ENCODE measurements at regions not wholly inside any gene's neighbourhood (a gene's known extent, or its start where the extent isn't known, plus 50 kb on each side); places are given as distances from the start of the nearest gene placed in this dataset.

DNA sequence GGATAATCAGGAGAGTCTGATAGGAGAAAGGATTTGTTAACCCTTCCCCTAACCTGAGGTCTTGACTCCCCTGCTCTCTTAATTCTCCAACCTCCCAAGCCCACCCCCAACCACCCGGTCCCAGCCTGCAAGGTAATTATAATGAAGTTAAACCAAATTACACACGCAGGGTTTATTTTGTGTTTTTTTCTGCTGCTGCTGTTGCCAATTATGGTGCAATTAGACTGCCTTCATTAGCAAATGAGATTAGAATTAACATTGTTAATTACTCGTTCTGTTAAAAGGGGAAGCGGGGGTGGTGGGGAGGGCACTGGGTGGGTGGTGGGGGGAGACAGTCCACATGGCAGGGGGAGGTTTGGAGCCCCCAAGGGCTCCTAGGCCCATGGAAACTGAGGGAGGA, 128.9 kb downstream of the CCT6B start:
- TF ChIP-seq, protein P1, sequence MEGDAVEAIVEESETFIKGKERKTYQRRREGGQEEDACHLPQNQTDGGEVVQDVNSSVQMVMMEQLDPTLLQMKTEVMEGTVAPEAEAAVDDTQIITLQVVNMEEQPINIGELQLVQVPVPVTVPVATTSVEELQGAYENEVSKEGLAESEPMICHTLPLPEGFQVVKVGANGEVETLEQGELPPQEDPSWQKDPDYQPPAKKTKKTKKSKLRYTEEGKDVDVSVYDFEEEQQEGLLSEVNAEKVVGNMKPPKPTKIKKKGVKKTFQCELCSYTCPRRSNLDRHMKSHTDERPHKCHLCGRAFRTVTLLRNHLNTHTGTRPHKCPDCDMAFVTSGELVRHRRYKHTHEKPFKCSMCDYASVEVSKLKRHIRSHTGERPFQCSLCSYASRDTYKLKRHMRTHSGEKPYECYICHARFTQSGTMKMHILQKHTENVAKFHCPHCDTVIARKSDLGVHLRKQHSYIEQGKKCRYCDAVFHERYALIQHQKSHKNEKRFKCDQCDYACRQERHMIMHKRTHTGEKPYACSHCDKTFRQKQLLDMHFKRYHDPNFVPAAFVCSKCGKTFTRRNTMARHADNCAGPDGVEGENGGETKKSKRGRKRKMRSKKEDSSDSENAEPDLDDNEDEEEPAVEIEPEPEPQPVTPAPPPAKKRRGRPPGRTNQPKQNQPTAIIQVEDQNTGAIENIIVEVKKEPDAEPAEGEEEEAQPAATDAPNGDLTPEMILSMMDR (IDR thresholded peaks at IDR 0.05; ENCODE audit: partially characterized antibody, unreplicated experiment) = no peak
- H3K36me3 Mint-ChIP-seq (ENCODE audit: unreplicated experiment) = no peaks in the 10 kb centered on the region
- no peak overlapping the region for H3K27ac Mint-ChIP-seq (ENCODE audit: unreplicated experiment)
- no peaks in the 10 kb centered on the region for H3K27me3 Mint-ChIP-seq (ENCODE audit: unreplicated experiment)
- no peak overlapping the region for H3K4me3 Mint-ChIP-seq (ENCODE audit: unreplicated experiment)
- H3K9me3 Mint-ChIP-seq (ENCODE audit: unreplicated experiment) = peaks cover 1% of the 10 kb centered on the region
- peaks cover 11% of the 10 kb centered on the region for H3K4me1 Mint-ChIP-seq (ENCODE audit: low read depth, unreplicated experiment)
- DNase-seq = no peak

DNA sequence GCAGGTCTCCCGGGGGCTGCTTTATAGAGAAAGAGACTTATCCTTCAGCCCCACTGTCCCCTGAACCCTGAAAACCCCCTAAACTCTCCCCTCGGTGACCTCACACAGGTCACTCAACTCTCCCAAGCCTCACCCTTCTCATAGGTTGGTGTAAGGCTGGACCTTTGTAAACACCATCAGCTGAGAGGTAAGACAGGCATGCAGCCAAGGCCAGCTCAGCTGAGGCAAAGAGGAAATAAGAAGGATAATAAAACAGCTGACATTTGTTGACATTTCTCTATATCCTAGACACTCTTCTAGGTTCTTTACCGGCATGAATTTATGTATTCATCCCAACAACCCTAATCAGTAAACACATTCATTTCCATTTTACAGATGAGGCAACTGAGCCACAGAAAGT, 134.3 kb downstream of the CCT6B start:
- Mint-ChIP-seq H3K27me3 (ENCODE audit: unreplicated experiment) (peaks cover 1% of the 10 kb centered on the region), H3K4me1 (ENCODE audit: low read depth, unreplicated experiment) (peaks cover 15% of the 10 kb centered on the region), H3K4me3 (ENCODE audit: unreplicated experiment) (no peak overlapping the region), H3K9me3 (ENCODE audit: unreplicated experiment) (peaks cover 7% of the 10 kb centered on the region), H3K36me3 (ENCODE audit: unreplicated experiment) (no peaks in the 10 kb centered on the region), H3K27ac (ENCODE audit: unreplicated experiment) (no peak overlapping the region)
- TF ChIP-seq, protein P1 (IDR thresholded peaks at IDR 0.05; ENCODE audit: partially characterized antibody, unreplicated experiment) = no peak
- DNase-seq = no peak

DNA sequence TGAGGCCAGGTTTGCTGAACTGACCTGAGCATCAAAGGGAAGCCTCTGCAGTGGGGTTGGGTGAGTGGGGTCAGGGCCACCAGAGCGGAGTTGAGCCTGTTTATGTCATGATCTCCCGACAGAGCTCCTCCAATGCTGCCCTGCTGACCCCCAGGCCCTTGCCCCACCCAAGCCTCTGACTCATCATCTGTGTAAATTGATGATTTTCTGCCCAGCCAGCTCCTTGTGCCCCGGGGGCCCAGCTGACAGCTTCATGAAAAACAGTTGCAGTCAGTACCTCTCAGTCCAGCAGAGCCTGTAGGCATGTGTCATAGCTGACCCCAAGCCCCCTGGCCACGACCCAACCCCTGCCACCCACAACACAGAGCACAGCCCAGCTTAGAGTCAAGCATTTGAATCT, 134.9 kb downstream of the CCT6B start:
- Mint-ChIP-seq H3K4me3 (ENCODE audit: unreplicated experiment) (no peak overlapping the region), H3K27me3 (ENCODE audit: unreplicated experiment) (peaks cover 1% of the 10 kb centered on the region), H3K9me3 (ENCODE audit: unreplicated experiment) (peaks cover 7% of the 10 kb centered on the region), H3K36me3 (ENCODE audit: unreplicated experiment) (no peaks in the 10 kb centered on the region), H3K4me1 (ENCODE audit: low read depth, unreplicated experiment) (peaks cover 17% of the 10 kb centered on the region), H3K27ac (ENCODE audit: unreplicated experiment) (no peak overlapping the region)
- no peak for DNase-seq
- TF ChIP-seq, protein P1 (IDR thresholded peaks at IDR 0.05; ENCODE audit: partially characterized antibody, unreplicated experiment) = no peak

DNA sequence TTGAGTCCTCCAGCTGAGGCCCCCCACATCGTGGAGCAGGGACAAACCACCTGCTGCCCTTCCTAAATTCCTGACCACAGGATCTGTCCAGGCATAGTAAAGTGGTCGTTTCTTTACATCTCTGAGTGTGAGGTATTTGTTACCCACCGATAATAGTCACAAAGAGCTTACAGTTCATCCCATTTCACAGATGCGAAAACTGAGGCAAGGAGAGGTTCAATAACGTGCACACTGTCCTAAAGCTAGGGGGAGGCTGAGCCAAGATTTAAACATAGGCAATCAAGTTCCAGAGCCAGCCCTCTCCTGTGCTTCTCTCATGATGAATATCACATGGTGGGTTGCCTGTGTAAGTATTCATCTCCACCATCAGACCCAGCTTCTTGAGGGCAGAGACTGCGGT, 135.4 kb downstream of the CCT6B start:
- DNase-seq = no peak
- TF ChIP-seq, protein P1 (IDR thresholded peaks at IDR 0.05; ENCODE audit: partially characterized antibody, unreplicated experiment) = no peak
- Mint-ChIP-seq H3K27ac (ENCODE audit: unreplicated experiment) (no peak overlapping the region), H3K4me3 (ENCODE audit: unreplicated experiment) (no peak overlapping the region), H3K27me3 (ENCODE audit: unreplicated experiment) (peaks cover 1% of the 10 kb centered on the region), H3K36me3 (ENCODE audit: unreplicated experiment) (no peaks in the 10 kb centered on the region), H3K4me1 (ENCODE audit: low read depth, unreplicated experiment) (peaks cover 17% of the 10 kb centered on the region), H3K9me3 (ENCODE audit: unreplicated experiment) (peaks cover 7% of the 10 kb centered on the region)

DNA sequence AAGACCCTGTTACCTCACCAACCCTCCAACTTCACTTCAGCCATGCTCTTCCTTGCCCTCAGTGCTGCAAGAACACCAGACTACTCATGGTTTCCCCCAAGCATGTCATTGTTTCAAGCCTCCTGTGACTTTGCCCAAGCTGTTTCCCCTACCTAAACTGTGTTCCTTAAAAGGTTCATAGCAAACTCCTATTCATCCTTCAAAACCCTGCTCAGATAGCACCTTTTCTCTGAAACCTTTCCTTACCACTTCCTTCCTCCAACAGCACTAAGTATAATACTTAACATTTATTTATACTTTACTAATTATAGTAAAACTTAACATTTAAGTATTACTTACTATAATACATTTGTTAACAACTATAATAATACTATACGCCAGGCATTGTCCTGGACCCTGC, 136.2 kb downstream of the CCT6B start:
- no peak for DNase-seq
- H3K36me3 Mint-ChIP-seq (ENCODE audit: unreplicated experiment) = no peaks in the 10 kb centered on the region
- peak overlapping the region; percentile 3 for H3K4me3 Mint-ChIP-seq (ENCODE audit: unreplicated experiment)
- H3K9me3 Mint-ChIP-seq (ENCODE audit: unreplicated experiment) = peaks cover 7% of the 10 kb centered on the region
- H3K27ac Mint-ChIP-seq (ENCODE audit: unreplicated experiment) = no peak overlapping the region
- peaks cover 1% of the 10 kb centered on the region for H3K27me3 Mint-ChIP-seq (ENCODE audit: unreplicated experiment)
- TF ChIP-seq, protein P1 (IDR thresholded peaks at IDR 0.05; ENCODE audit: partially characterized antibody, unreplicated experiment) = no peak
- peaks cover 14% of the 10 kb centered on the region for H3K4me1 Mint-ChIP-seq (ENCODE audit: low read depth, unreplicated experiment)

Data from glutamatergic neuron (in vitro differentiated cells).